AG09319 (cell line): ENCODE measurements at regions not wholly inside any gene's neighbourhood (a gene's known extent, or its start where the extent isn't known, plus 50 kb on each side); places are given as distances from the start of the nearest gene placed in this dataset.
"Not testable (repeated sequence)": the region's sequence is repeated elsewhere in the genome, so short reads cannot be mapped to it uniquely, and the experiment has no call there.

ENCODE experiments used
- DNase-seq: peaks from one replicate; pipeline ENCODE4 v3.0.0-alpha.2; 2010; ENCODE audit warnings: low read depth; ENCODE audit errors: extremely low read depth
- TF ChIP-seq, protein P1 (sequence below): IDR thresholded peaks from 2 replicates; pipeline ENCODE4 v1.5.1; 2011; ENCODE audit warnings: low read depth, mild to moderate bottlenecking, inconsistent platforms, low read length, moderate library complexity

DNA sequence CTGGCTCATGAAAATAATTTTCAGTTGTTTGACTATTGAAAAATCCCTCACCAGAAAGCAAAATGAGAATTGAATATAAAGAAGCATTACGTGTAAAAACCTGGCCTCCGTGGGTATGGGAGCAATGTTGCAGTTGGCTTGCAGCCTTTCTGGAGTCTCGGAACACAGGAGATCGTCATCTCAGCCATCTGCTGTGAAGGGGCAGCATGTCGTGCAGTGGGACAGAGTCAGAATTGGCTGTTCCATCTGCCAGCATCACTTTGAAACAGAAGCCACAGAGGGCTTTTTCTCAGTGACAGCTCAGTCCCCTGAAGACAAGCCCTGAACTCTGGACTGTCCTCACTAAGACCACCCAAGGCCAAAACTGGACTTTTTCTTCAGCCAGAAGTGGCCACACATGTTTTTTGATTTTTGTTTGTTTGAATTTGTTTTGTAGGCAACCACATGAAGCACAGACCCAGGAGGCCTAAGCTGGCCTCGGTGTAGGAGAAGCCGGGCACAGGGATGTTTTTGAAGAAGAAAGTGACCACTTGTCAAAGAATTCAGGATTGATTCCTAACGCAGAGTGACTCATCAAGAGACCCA is 170.8 kb upstream of the DYRK2 start:
- no peak for DNase-seq
- TF ChIP-seq, protein P1, sequence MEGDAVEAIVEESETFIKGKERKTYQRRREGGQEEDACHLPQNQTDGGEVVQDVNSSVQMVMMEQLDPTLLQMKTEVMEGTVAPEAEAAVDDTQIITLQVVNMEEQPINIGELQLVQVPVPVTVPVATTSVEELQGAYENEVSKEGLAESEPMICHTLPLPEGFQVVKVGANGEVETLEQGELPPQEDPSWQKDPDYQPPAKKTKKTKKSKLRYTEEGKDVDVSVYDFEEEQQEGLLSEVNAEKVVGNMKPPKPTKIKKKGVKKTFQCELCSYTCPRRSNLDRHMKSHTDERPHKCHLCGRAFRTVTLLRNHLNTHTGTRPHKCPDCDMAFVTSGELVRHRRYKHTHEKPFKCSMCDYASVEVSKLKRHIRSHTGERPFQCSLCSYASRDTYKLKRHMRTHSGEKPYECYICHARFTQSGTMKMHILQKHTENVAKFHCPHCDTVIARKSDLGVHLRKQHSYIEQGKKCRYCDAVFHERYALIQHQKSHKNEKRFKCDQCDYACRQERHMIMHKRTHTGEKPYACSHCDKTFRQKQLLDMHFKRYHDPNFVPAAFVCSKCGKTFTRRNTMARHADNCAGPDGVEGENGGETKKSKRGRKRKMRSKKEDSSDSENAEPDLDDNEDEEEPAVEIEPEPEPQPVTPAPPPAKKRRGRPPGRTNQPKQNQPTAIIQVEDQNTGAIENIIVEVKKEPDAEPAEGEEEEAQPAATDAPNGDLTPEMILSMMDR = no peak

DNA sequence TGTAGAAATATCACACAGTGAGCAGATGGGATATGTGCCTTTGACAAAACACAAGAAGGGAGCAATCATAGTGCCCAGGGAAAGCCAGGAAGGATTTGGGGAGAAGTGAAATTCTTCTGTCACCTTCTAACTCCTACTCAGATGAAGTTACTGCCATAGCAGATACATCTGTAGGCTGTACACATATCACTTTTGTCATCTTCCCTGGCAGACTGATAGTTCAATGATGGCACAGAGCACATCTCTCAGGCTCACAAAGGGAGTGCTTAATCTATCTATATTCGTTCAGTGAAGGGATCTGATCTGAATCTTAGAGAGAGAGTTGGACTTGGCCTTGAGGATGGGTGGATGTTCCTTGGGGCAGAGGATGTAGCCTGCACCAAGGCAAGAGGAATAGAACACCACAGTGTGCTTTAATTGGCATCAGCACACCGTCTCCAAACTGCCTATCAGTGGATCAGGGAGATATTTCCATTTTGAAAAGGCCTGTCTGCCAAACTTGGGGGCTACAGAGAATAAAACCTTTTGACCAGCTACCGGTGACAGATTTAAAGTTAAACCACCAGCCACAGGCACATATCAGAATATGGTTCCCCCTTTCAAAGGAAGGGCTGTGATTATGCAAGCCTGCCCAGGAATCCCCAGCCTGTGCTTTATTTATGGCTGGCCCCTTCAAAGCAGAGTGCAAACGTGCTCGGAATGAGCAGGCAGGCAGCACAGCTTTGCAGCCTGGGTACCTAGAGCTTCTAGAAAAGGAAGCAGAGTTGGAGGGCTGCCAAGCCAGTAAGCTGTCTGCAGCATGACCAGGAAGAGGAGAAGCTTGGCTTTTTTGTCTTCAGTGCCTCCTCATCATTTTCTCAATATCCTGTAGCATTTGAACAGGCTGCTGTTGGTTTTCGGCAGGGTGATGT is 165.5 kb upstream of the DYRK2 start:
- no peak for DNase-seq
- TF ChIP-seq, protein P1 = no peak

DNA sequence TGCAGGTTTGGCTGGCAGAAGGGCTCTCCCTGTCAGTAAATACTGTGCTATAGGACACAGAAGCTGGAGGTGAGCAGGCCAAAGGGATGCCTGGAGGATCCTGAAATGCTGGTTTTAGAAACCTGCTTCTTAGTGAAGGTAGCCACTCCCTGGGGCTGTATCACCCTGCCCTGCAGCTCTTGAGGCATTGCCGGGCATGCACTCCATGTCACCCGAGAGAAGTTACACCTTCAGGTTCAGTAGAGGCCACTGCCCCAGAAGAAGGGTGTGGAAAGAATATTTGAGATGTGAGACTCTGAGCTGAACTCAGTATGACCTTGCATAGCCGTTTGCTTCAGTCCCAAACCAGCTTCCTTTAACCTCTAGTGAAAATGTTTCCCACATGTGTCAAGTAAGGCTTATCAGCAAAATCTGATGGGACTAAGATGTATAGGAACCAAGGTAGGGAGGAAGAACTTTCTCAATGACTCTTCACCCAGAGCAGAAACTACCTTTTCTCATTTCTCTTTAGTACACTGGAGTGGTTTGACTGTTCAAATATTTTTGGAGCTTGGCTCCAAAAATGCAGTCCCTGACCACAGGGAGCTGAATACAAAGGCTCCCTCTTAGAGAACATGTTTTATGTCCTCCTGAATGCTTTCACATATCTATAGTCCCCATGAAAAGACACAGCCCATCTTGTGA is 164.5 kb upstream of the DYRK2 start:
- DNase-seq = no peak
- TF ChIP-seq, protein P1 = no peak

DNA sequence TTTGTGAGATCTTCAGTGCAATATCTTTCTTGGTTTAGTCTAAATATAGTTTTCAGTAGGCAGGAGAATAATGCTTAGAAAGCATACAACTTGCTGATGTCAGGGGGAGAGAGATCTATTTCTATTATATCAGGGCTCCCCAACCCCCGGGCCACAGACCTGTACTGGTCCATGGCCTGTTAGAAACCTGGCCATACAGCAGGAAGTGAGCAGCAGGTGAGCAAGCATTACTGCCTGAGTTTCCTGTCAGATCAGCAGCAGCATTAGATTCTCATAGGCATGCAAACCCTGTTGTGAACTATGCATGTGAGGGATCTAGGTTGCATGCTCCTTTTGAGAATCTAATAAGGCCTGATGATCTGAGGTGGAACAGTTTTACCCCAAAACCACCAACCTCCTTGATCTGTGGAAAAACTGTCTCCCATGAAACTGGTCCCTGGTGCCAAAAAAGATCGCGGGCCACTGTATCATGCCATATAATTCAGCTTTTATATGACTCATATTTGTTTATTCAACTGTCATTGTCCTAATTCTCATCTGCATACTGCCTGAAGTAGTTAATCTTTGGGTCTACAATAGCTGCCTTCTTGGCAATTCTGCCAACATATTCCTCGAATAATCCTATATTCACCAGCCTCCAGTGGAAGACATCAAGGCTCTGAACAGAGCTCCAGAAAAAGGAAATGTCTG is 163.6 kb upstream of the DYRK2 start:
- TF ChIP-seq, protein P1 = no peak
- no peak for DNase-seq

GRCh38 chr12:67486671-67487070 is 161.9 kb upstream of the DYRK2 start:
- TF ChIP-seq, protein P1 = no peak
- no peak for DNase-seq

- not testable (repeated sequence) for DNase-seq
These were observed 160.2 kb upstream of the DYRK2 start for GRCh38 chr12:67488349-67488748.

DNA sequence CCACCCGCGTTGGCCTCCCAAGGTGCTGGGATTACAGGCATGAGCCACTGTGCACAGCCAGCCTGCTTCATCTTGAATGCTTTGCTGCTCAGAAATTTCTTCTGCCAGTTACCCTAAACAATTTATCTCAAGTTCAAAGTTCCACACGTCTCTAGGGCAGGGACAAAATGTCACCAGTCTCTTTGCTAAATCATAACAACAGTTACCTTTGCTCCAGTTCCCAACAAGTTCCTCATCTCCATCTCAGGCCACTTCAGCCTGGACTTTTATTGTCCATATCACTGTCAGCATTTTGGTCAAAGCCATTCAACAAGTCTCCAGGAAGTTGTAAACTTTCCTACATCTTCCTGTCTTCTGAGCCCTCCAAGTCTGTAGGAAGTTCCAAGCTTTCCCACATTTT is 159.5 kb upstream of the DYRK2 start:
- no peak for DNase-seq
- TF ChIP-seq, protein P1 = no peak
